ENCODE measurements at regions not wholly inside any gene's neighbourhood (a gene's known extent, or its start where the extent isn't known, plus 50 kb on each side); places are given as distances from the start of the nearest gene placed in this dataset.
A peak's percentile ranks its signal among the peaks of the same experiment; 100 is the strongest.

GRCh38 chr6:153790048-153790447 is 249.0 kb upstream of the OPRM1 start:
- TF ChIP-seq CTCF (optimal IDR thresholded peaks at IDR 0.05 in 1 of 3, IDR thresholded peaks at IDR 0.05 in 1 of 3, conservative IDR thresholded peaks at IDR 0.05 in 1 of 3; ENCODE audit: extremely low read depth in 1 of 3, insufficient read depth in 2 of 3, low read length in 3 of 3) (peak in 1 of 3 experiments; percentile 30), EZH2 (IDR thresholded peaks at IDR 0.05; ENCODE audit: low read length) (no peak)

All from keratinocyte (primary cell).